ENCODE measurements at regions not wholly inside any gene's neighbourhood (a gene's known extent, or its start where the extent isn't known, plus 50 kb on each side); places are given as distances from the start of the nearest gene placed in this dataset.

- peaks cover 10% of the 10 kb centered on the region for H3K4me1 Mint-ChIP-seq (ENCODE audit: low read depth)
- no peaks in the 10 kb centered on the region for H3K36me3 Mint-ChIP-seq (ENCODE audit: low read depth)
- peaks cover 11% of the 10 kb centered on the region for H3K27me3 Mint-ChIP-seq
- peaks cover 6% of the 10 kb centered on the region for H3K9me3 Mint-ChIP-seq
- no peak overlapping the region for H3K27ac Mint-ChIP-seq
- H3K4me3 Mint-ChIP-seq, result no peak overlapping the region
- intact Hi-C loops (cut with micrococcal nuclease), result no loop called here
Measured at GRCh38 chr5:96584712-96585111, 77.5 kb upstream of the CAST start.

DNA sequence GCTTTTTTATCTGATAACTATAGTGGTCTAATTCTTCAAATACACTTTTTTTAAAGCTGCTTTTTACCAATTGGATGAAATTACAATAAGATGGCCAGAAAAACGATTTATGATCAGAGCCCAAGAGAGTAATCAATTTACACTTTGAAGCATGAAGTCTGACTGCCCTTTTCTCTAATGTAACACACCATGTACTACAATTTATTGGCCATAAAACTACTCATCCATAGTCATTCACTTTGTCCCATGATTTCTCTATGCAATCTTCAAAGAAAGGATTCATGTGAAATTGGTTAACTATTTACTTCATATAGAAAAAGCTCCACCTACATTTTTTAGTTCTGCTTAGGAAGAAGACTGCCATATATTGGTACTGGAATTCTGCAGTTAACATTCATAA is 73.6 kb upstream of the CAST start:
- intact Hi-C loops (cut with micrococcal nuclease), result no loop called here
- H3K4me3 Mint-ChIP-seq, result no peak overlapping the region
- no peaks in the 10 kb centered on the region for H3K36me3 Mint-ChIP-seq (ENCODE audit: low read depth)
- peaks cover 6% of the 10 kb centered on the region for H3K9me3 Mint-ChIP-seq
- peaks cover 23% of the 10 kb centered on the region for H3K4me1 Mint-ChIP-seq (ENCODE audit: low read depth)
- H3K27ac Mint-ChIP-seq, result no peak overlapping the region
- H3K27me3 Mint-ChIP-seq, result peaks cover 15% of the 10 kb centered on the region

- Mint-ChIP-seq H3K4me3 (no peak overlapping the region), H3K9me3 (no peaks in the 10 kb centered on the region), H3K36me3 (ENCODE audit: low read depth) (no peaks in the 10 kb centered on the region), H3K27me3 (peaks cover 8% of the 10 kb centered on the region), H3K27ac (no peak overlapping the region), H3K4me1 (ENCODE audit: low read depth) (peaks cover 18% of the 10 kb centered on the region)
- intact Hi-C loops (cut with micrococcal nuclease), result no loop called here
Measured at GRCh38 chr5:96590796-96591195, 71.4 kb upstream of the CAST start.

- H3K4me3 Mint-ChIP-seq, result no peak overlapping the region
- H3K27me3 Mint-ChIP-seq, result peaks cover 11% of the 10 kb centered on the region
- intact Hi-C loops (cut with micrococcal nuclease), result no loop called here
- no peaks in the 10 kb centered on the region for H3K9me3 Mint-ChIP-seq
- H3K36me3 Mint-ChIP-seq (ENCODE audit: low read depth), result no peaks in the 10 kb centered on the region
- H3K27ac Mint-ChIP-seq, result peak overlapping the region; percentile 60
- peaks cover 25% of the 10 kb centered on the region for H3K4me1 Mint-ChIP-seq (ENCODE audit: low read depth)
Measured at GRCh38 chr5:96595300-96596090, 66.7 kb upstream of the CAST start.

DNA sequence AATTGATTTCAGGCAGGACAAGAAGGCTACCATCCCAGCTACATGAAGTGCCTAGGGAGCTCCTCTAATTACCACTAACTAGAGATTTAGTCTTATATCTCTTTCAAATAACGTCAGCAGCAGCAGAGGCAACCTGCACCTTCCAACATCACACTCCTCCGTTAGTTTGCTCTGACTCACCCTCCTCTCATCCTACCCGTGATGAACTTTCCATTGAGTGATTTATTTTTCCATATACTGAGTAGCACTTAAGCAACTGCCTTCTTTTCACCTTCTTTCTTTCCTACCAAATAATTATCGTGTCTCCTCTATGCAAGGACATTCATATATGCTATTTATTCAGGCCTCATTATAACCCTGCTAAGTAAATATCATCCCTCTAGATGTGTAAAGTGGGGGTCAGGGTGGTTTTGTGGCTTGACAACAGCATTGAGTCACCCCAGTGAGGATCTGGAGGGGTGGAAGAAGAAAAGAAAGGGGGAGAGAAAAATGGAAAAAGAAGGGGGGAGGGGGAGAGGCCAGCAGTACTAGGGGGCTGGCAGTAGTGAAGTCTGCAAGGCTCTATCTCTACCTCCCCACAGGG is 64.6 kb upstream of the CAST start:
- intact Hi-C loops (cut with micrococcal nuclease), result no loop called here
- H3K9me3 Mint-ChIP-seq, result no peaks in the 10 kb centered on the region

GRCh38 chr5:96601200-96601599 is 61.0 kb upstream of the CAST start:
- Mint-ChIP-seq H3K4me1 (ENCODE audit: low read depth) (peaks cover 3% of the 10 kb centered on the region), H3K9me3 (no peaks in the 10 kb centered on the region), H3K27me3 (peaks cover 11% of the 10 kb centered on the region), H3K27ac (no peak overlapping the region), H3K36me3 (ENCODE audit: low read depth) (no peaks in the 10 kb centered on the region), H3K4me3 (no peak overlapping the region)
- intact Hi-C loops (cut with micrococcal nuclease), result loop anchor here (1.0 to 10.0 kb wide), 3 partner anchors 256 to 956 kb away; partner anchors contain the start of gene RFESD

More for the DNA sequence above, 64.6 kb upstream of the CAST start:
- H3K27ac Mint-ChIP-seq, result no peak overlapping the region
- H3K4me3 Mint-ChIP-seq, result no peak overlapping the region
- no peaks in the 10 kb centered on the region for H3K36me3 Mint-ChIP-seq (ENCODE audit: low read depth)
- peaks cover 12% of the 10 kb centered on the region for H3K4me1 Mint-ChIP-seq (ENCODE audit: low read depth)
- H3K27me3 Mint-ChIP-seq, result peaks cover 11% of the 10 kb centered on the region

- Mint-ChIP-seq H3K4me3 (no peak overlapping the region), H3K27ac (no peak overlapping the region), H3K27me3 (peaks cover 11% of the 10 kb centered on the region), H3K4me1 (ENCODE audit: low read depth) (no peaks in the 10 kb centered on the region), H3K36me3 (ENCODE audit: low read depth) (no peaks in the 10 kb centered on the region), H3K9me3 (no peaks in the 10 kb centered on the region)
- intact Hi-C loops (cut with micrococcal nuclease), result loop anchor here (1.0 to 10.0 kb wide), 3 partner anchors 257 to 957 kb away; partner anchors contain the start of gene RFESD
Measured at GRCh38 chr5:96601715-96602244, 60.4 kb upstream of the CAST start.

GRCh38 chr5:96602776-96603175 is 59.4 kb upstream of the CAST start:
- intact Hi-C loops (cut with micrococcal nuclease), result loop anchor here (10.0 kb wide), 1 partner anchor 958 kb away; the partner anchor contains the start of gene RFESD
- H3K4me1 Mint-ChIP-seq (ENCODE audit: low read depth), result no peaks in the 10 kb centered on the region
- H3K27ac Mint-ChIP-seq, result no peak overlapping the region

GRCh38 chr5:96605144-96605837 is 56.9 kb upstream of the CAST start:
- no peaks in the 10 kb centered on the region for H3K4me1 Mint-ChIP-seq (ENCODE audit: low read depth)
- no peak overlapping the region for H3K27ac Mint-ChIP-seq
- H3K4me3 Mint-ChIP-seq, result no peak overlapping the region
- intact Hi-C loops (cut with micrococcal nuclease), result loop anchor here (10.0 kb wide), 1 partner anchor 960 kb away; the partner anchor contains the start of gene RFESD
- H3K9me3 Mint-ChIP-seq, result no peaks in the 10 kb centered on the region
- H3K36me3 Mint-ChIP-seq (ENCODE audit: low read depth), result no peaks in the 10 kb centered on the region
- H3K27me3 Mint-ChIP-seq, result peaks cover 6% of the 10 kb centered on the region

More at GRCh38 chr5:96602776-96603175, 59.4 kb upstream of the CAST start:
- H3K27me3 Mint-ChIP-seq, result peaks cover 7% of the 10 kb centered on the region
- H3K9me3 Mint-ChIP-seq, result no peaks in the 10 kb centered on the region
- H3K36me3 Mint-ChIP-seq (ENCODE audit: low read depth), result no peaks in the 10 kb centered on the region
- H3K4me3 Mint-ChIP-seq, result no peak overlapping the region

DNA sequence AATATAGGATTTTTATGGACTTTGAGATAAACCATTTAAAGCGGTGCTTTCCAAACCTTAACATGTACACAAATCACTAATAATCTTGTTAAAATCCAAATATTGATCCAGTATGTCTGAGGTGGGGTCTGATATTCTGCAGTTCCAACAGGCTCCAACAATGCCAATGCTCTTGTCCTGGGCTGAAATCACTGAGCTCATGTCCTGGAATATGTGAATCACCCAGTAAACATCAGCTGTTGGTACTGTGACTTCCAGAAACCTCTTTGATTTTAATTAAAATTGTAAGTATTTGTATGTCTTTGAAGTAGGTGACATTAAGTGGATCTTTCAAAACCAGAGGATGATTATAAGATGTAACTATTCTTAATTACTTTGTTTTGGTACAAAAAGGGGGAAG is 52.8 kb upstream of the CAST start:
- no peak overlapping the region for H3K4me3 Mint-ChIP-seq
- H3K27ac Mint-ChIP-seq, result no peak overlapping the region
- H3K36me3 Mint-ChIP-seq (ENCODE audit: low read depth), result no peaks in the 10 kb centered on the region
- intact Hi-C loops (cut with micrococcal nuclease), result loop anchor here (10.0 kb wide), 1 partner anchor 965 kb away; the partner anchor contains the start of gene RFESD
- H3K27me3 Mint-ChIP-seq, result peaks cover 4% of the 10 kb centered on the region
- no peaks in the 10 kb centered on the region for H3K9me3 Mint-ChIP-seq
- H3K4me1 Mint-ChIP-seq (ENCODE audit: low read depth), result peaks cover 4% of the 10 kb centered on the region

- Mint-ChIP-seq H3K4me1 (ENCODE audit: low read depth) (peaks cover 16% of the 10 kb centered on the region), H3K27ac (no peak overlapping the region), H3K4me3 (no peak overlapping the region), H3K9me3 (no peaks in the 10 kb centered on the region), H3K27me3 (peaks cover 4% of the 10 kb centered on the region), H3K36me3 (ENCODE audit: low read depth) (no peaks in the 10 kb centered on the region)
- intact Hi-C loops (cut with micrococcal nuclease), result loop anchor here (5.0 kb wide), 1 partner anchor 557 kb away; no protein-coding TSS in a partner anchor
Measured at GRCh38 chr5:96610747-96611146, 51.4 kb upstream of the CAST start.

DNA sequence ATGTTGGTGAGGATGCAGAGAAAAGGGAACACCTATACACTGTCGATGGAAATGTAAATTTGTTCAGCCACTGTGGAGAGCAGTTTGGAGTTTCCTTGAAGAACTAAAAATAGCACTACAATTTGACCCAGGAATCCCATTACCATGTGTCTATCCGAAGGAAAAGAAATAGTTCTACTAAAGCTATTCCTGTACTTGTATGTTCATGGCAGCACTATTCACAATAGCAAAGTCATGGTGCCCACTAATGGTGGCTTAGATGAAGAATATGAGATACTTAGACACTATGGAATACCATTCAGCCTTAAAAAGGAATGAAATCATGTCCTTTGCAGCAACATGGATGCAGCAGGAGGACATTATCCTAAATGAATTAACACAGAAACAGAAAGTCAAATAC is 50.2 kb upstream of the CAST start:
- no peaks in the 10 kb centered on the region for H3K9me3 Mint-ChIP-seq
- intact Hi-C loops (cut with micrococcal nuclease), result loop anchor here (5.0 kb wide), 1 partner anchor 555 kb away; no protein-coding TSS in a partner anchor
- H3K27me3 Mint-ChIP-seq, result peaks cover 4% of the 10 kb centered on the region
- H3K27ac Mint-ChIP-seq, result no peak overlapping the region
- H3K4me1 Mint-ChIP-seq (ENCODE audit: low read depth), result peaks cover 16% of the 10 kb centered on the region
- no peak overlapping the region for H3K4me3 Mint-ChIP-seq
- no peaks in the 10 kb centered on the region for H3K36me3 Mint-ChIP-seq (ENCODE audit: low read depth)

Data from dendritic cell treated with granulocyte-macrophage colony-stimulating factor and Interleukin-4, amounts not matched to agents 40 ng/mL and 50 ng/mL, for 4 days (primary cell).